GM12878 (cell line): ENCODE measurements at regions not wholly inside any gene's neighbourhood (a gene's known extent, or its start where the extent isn't known, plus 50 kb on each side); places are given as distances from the start of the nearest gene placed in this dataset.

Experiments used
- ATAC-seq: fragments of 200-7000 bp; cut with Tn5 transposase; 3 replicates; pipeline ENCODE4 v1.9.1; 2020; ENCODE audit warnings: mild to moderate bottlenecking, moderate library complexity
- BruUV-seq: library from RNA; stranded (reverse); fragments of 400-500 nt; replicated peaks from 2 replicates; lab custom pipeline; 2021; lab: Mats Ljungman, UMichigan
- CTCF ChIA-PET: fragments of 300-600 bp; sonication (Branson Sonifier 250); formaldehyde crosslinking; extraction: SDS; loops from one replicate; lab custom pipeline; 2021; ENCODE audit warnings: inconsistent platforms; lab: Yijun Ruan, JAX
- POLR2A ChIA-PET: fragments of 350-600 bp; formaldehyde crosslinking; extraction: SDS; loops from one replicate; lab custom pipeline; 2021; ENCODE audit warnings: inconsistent platforms; lab: Charles Lee
- RAD21 ChIA-PET: fragments of 300-600 bp; sonication (Branson Sonifier 250); formaldehyde crosslinking; loops from one replicate; lab custom pipeline; 2023; ENCODE audit warnings: antibody characterized with exemption; ENCODE audit not compliant: unreplicated experiment; lab: Charles Lee
- SMC1A ChIA-PET: fragments of 300-600 bp; sonication (Branson Sonifier 250); formaldehyde crosslinking; loops from one replicate; lab custom pipeline; 2023; ENCODE audit not compliant: unreplicated experiment, uncharacterized antibody; lab: Charles Lee
- DNase-seq: peaks from one replicate; pipeline ENCODE4 v3.0.0-alpha.2; 2011; ENCODE audit warnings: low read depth, low spot score
- FAIRE-seq: peaks from 3 replicates; lab custom pipeline; 2011; peaks lifted over from hg19 to GRCh38; lab: Jason Lieb, UNC
- H2AFZ ChIP-seq: 2 replicates; pipeline ENCODE4 v1.6.0; 2011; ENCODE audit warnings: low read depth, low read length, control low read depth; ENCODE audit not compliant: control insufficient read depth
- H3K27ac ChIP-seq: 2 replicates; pipeline ENCODE4 v1.5.1; 2011; ENCODE audit warnings: control low read depth; ENCODE audit not compliant: control insufficient read depth, insufficient read depth
- H3K27me3 ChIP-seq, 2 experiments: replicated peaks in 1 of 2; 2 replicates each; pipeline versions ENCODE4 v1.6.0 to v1.6.1; 2011; ENCODE audit warnings: low read length in 1 of 2; ENCODE audit not compliant: control insufficient read depth in 2 of 2, insufficient read depth in 2 of 2
- H3K36me3 ChIP-seq, 2 experiments: 2 replicates each; pipeline ENCODE4 v1.5.1; 2011; ENCODE audit warnings: low read length in 1 of 2; ENCODE audit not compliant: control insufficient read depth in 2 of 2, insufficient read depth in 2 of 2
- H3K4me1 ChIP-seq: 2 replicates; pipeline ENCODE4 v1.6.1; 2011; ENCODE audit warnings: mild to moderate bottlenecking, low read length, moderate library complexity, mixed read lengths; ENCODE audit not compliant: control insufficient read depth, insufficient read depth
- H3K4me2 ChIP-seq: 2 replicates; pipeline ENCODE4 v1.6.0; 2011; ENCODE audit warnings: control low read depth; ENCODE audit not compliant: control insufficient read depth, insufficient read depth
- H3K4me3 ChIP-seq: fragments of 200-600 bp; sonication (generic); 2 replicates; pipeline ENCODE4 v1.5.1; 2016
- H3K79me2 ChIP-seq: 2 replicates; pipeline ENCODE4 v1.6.0; 2011; ENCODE audit warnings: low read length; ENCODE audit not compliant: control insufficient read depth, insufficient read depth
- H3K9ac ChIP-seq: 2 replicates; pipeline ENCODE4 v1.8.0; 2011; ENCODE audit warnings: low read length, control low read depth, mixed read lengths; ENCODE audit not compliant: control insufficient read depth, insufficient read depth
- H3K9me3 ChIP-seq: replicated peaks from 3 replicates; pipeline ENCODE4 v1.5.1; 2011; ENCODE audit warnings: mild to moderate bottlenecking, low read length; ENCODE audit not compliant: control insufficient read depth, insufficient read depth
- H4K20me1 ChIP-seq: 2 replicates; pipeline ENCODE4 v1.6.0; 2011; ENCODE audit not compliant: control insufficient read depth, insufficient read depth
- BACH1 ChIP-seq: fragments of 450-650 bp; IDR thresholded peaks from 2 replicates; pipeline ENCODE4 v1.6.1; 2017; ENCODE audit warnings: mild to moderate bottlenecking, borderline replicate concordance
- BMI1 ChIP-seq: fragments of 450-650 bp; IDR thresholded peaks from 2 replicates; pipeline ENCODE4 v1.6.1; 2016; ENCODE audit warnings: mild to moderate bottlenecking, moderate library complexity, borderline replicate concordance
- HDAC2 ChIP-seq: fragments of 200-600 bp; sonication (generic); IDR thresholded peaks from 2 replicates; pipeline ENCODE4 v1.6.1; 2017
- KDM1A ChIP-seq: fragments of 200-600 bp; sonication (generic); IDR thresholded peaks from 2 replicates; pipeline ENCODE4 v1.6.1; 2016; ENCODE audit warnings: borderline replicate concordance
- LARP7 ChIP-seq: fragments of 450-650 bp; IDR thresholded peaks from 2 replicates; pipeline ENCODE4 v1.6.1; 2017; ENCODE audit warnings: mild to moderate bottlenecking
- MTA3 ChIP-seq: IDR thresholded peaks from 2 replicates; pipeline ENCODE4 v1.6.1; 2012; ENCODE audit warnings: low read length, inconsistent platforms, borderline replicate concordance
- MYC ChIP-seq: IDR thresholded peaks from 2 replicates; pipeline ENCODE4 v1.6.1; 2011; ENCODE audit warnings: mild to moderate bottlenecking, low read length, moderate library complexity, inconsistent platforms; ENCODE audit not compliant: insufficient read depth, insufficient replicate concordance, insufficient read length, severe bottlenecking
- PML ChIP-seq: IDR thresholded peaks from 2 replicates; pipeline ENCODE4 v1.6.1; 2012; ENCODE audit warnings: low read length, inconsistent platforms
- POLR2AphosphoS2 ChIP-seq: IDR thresholded peaks from 2 replicates; pipeline ENCODE4 v1.6.1; 2011; ENCODE audit warnings: low read depth, mild to moderate bottlenecking, low read length, improper control_type of control experiment, moderate library complexity
- RELA ChIP-seq: fragments of 450-650 bp; IDR thresholded peaks from 2 replicates; pipeline ENCODE4 v1.8.0; 2014; ENCODE audit warnings: borderline replicate concordance; ENCODE audit not compliant: partially characterized antibody
- SIN3A ChIP-seq: IDR thresholded peaks from 2 replicates; pipeline ENCODE4 v1.6.1; 2012; ENCODE audit warnings: low read depth, low read length, improper control_type of control experiment
- SP1 ChIP-seq: IDR thresholded peaks from one replicate; pipeline ENCODE4 v1.6.1; 2011; ENCODE audit warnings: low read depth, low read length
- SRF ChIP-seq, 2 experiments: IDR thresholded peaks; 2 replicates each; pipeline ENCODE4 v1.6.1; 2011; ENCODE audit warnings: low read depth in 2 of 2, low read length in 2 of 2, mild to moderate bottlenecking in 1 of 2, moderate library complexity in 1 of 2
- TCF3 ChIP-seq: IDR thresholded peaks from 2 replicates; pipeline ENCODE4 v1.6.1; 2012; ENCODE audit warnings: low read depth, mild to moderate bottlenecking, low read length, borderline replicate concordance; ENCODE audit not compliant: insufficient read depth
- YY1 ChIP-seq: IDR thresholded peaks from 2 replicates; pipeline ENCODE4 v1.6.1; 2011; ENCODE audit warnings: low read depth, mild to moderate bottlenecking, low read length
- WGBS: methylation state at CpG from one replicate; pipeline ENCODE4 v1.1.6; 2016; ENCODE audit warnings: low lambda C conversion rate; ENCODE audit not compliant: insufficient replicate concordance, insufficient coverage; ENCODE audit errors: missing lambda C conversion rate; 5-methylcytosine and 5-hydroxymethylcytosine counted together
- in situ Hi-C: fragments of 300-500 bp; cut with MboI; formaldehyde crosslinking; loops from 9 replicates; pipeline ENCODE4 v1.14.3; 2018; ENCODE audit warnings: mixed read lengths
- intact Hi-C: fragments of 100-400 bp; cut with micrococcal nuclease; formaldehyde crosslinking; loops from one replicate; pipeline ENCODE4 v1.14.2; 2022; ENCODE audit not compliant: unreplicated experiment
- TF ChIP-seq, protein P1 (sequence below): IDR thresholded peaks from 2 replicates; pipeline ENCODE4 v1.6.1; 2012; ENCODE audit warnings: low read depth, low read length, improper control_type of control experiment
- TF ChIP-seq, protein P2 (sequence below): IDR thresholded peaks from 2 replicates; pipeline ENCODE4 v1.6.1; 2012; ENCODE audit warnings: improper control_type of control experiment, low read depth, low read length; ENCODE audit not compliant: insufficient replicate concordance
- TF ChIP-seq, protein P3 (sequence below): fragments of 450-650 bp; IDR thresholded peaks from 2 replicates; pipeline ENCODE4 v1.6.1; 2017; ENCODE audit warnings: borderline replicate concordance

DNA sequence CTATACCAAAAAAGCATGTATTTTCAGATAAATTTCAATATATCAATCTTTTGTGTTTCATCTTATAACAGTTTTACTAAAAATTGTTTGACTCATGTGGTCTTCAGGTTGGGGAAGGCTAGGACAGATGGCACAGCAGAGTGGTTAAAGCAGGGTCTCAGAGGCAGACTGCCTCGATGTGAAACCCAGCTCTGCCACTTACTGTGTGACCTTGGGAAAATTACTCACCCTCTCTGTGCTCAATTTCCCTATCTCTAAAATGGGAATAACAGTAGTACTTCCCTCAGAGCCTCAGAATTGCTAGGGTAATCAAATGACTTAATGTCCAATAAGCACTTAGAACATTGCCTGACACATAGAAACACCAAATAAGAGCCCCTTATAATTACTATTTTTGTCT lies 262.1 kb upstream of the FMN2 start:
- Histone ChIP-seq H3K4me1 (no peaks in the 10 kb centered on the region), H2AFZ (no peak overlapping the region), H3K27ac (no peak overlapping the region), H3K79me2 (no peaks in the 10 kb centered on the region), H4K20me1 (no peaks in the 10 kb centered on the region), H3K27me3 (no peaks in the 10 kb centered on the region), H3K36me3 (no peaks in the 10 kb centered on the region), H3K4me2 (no peak overlapping the region), H3K9me3 (no peaks in the 10 kb centered on the region), H3K9ac (no peak overlapping the region), H3K4me3 (no peak overlapping the region)
- SMC1A ChIA-PET: no interaction called here
- WGBS: 0% methylated on average over 1 of the region's 1 CpG
- no peak for FAIRE-seq
- no peak for DNase-seq
- no peak for ATAC-seq
- CTCF ChIA-PET: no interaction called here
- intact Hi-C loops (no loop called here), in situ Hi-C loops (no loop called here)
- BruUV-seq: no TSS peak
- RAD21 ChIA-PET: no interaction called here
- TF ChIP-seq MTA3 (no peak), YY1 (no peak), PML (no peak), MYC (no peak), LARP7 (no peak), KDM1A (no peak), HDAC2 (no peak), TCF3 (no peak), SRF (IDR thresholded peaks at IDR 0.05; ENCODE audit: low read depth in 2 of 2, low read length in 2 of 2) (no peak), RELA (no peak), SP1 (no peak), BMI1 (no peak), SIN3A (no peak), BACH1 (no peak), POLR2AphosphoS2 (no peak)
- TF ChIP-seq, protein P1, sequence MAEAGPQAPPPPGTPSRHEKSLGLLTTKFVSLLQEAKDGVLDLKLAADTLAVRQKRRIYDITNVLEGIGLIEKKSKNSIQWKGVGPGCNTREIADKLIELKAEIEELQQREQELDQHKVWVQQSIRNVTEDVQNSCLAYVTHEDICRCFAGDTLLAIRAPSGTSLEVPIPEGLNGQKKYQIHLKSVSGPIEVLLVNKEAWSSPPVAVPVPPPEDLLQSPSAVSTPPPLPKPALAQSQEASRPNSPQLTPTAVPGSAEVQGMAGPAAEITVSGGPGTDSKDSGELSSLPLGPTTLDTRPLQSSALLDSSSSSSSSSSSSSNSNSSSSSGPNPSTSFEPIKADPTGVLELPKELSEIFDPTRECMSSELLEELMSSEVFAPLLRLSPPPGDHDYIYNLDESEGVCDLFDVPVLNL: no peak
- TF ChIP-seq, protein P2, sequence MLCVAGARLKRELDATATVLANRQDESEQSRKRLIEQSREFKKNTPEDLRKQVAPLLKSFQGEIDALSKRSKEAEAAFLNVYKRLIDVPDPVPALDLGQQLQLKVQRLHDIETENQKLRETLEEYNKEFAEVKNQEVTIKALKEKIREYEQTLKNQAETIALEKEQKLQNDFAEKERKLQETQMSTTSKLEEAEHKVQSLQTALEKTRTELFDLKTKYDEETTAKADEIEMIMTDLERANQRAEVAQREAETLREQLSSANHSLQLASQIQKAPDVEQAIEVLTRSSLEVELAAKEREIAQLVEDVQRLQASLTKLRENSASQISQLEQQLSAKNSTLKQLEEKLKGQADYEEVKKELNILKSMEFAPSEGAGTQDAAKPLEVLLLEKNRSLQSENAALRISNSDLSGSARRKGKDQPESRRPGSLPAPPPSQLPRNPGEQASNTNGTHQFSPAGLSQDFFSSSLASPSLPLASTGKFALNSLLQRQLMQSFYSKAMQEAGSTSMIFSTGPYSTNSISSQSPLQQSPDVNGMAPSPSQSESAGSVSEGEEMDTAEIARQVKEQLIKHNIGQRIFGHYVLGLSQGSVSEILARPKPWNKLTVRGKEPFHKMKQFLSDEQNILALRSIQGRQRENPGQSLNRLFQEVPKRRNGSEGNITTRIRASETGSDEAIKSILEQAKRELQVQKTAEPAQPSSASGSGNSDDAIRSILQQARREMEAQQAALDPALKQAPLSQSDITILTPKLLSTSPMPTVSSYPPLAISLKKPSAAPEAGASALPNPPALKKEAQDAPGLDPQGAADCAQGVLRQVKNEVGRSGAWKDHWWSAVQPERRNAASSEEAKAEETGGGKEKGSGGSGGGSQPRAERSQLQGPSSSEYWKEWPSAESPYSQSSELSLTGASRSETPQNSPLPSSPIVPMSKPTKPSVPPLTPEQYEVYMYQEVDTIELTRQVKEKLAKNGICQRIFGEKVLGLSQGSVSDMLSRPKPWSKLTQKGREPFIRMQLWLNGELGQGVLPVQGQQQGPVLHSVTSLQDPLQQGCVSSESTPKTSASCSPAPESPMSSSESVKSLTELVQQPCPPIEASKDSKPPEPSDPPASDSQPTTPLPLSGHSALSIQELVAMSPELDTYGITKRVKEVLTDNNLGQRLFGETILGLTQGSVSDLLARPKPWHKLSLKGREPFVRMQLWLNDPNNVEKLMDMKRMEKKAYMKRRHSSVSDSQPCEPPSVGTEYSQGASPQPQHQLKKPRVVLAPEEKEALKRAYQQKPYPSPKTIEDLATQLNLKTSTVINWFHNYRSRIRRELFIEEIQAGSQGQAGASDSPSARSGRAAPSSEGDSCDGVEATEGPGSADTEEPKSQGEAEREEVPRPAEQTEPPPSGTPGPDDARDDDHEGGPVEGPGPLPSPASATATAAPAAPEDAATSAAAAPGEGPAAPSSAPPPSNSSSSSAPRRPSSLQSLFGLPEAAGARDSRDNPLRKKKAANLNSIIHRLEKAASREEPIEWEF: no peak
- TF ChIP-seq, protein P3, sequence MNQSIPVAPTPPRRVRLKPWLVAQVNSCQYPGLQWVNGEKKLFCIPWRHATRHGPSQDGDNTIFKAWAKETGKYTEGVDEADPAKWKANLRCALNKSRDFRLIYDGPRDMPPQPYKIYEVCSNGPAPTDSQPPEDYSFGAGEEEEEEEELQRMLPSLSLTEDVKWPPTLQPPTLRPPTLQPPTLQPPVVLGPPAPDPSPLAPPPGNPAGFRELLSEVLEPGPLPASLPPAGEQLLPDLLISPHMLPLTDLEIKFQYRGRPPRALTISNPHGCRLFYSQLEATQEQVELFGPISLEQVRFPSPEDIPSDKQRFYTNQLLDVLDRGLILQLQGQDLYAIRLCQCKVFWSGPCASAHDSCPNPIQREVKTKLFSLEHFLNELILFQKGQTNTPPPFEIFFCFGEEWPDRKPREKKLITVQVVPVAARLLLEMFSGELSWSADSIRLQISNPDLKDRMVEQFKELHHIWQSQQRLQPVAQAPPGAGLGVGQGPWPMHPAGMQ: no peak
- POLR2A ChIA-PET: no interaction called here
